ENCODE measurements at regions not wholly inside any gene's neighbourhood (a gene's known extent, or its start where the extent isn't known, plus 50 kb on each side); places are given as distances from the start of the nearest gene placed in this dataset.
A peak's percentile ranks its signal among the peaks of the same experiment; 100 is the strongest.

GRCh38 chr3:40605960-40606359 is 81.2 kb downstream of the ZNF621 start:
- intact Hi-C loops (cut with DNase I) = no loop called here
- no peak for TF ChIP-seq CTCF (IDR thresholded peaks at IDR 0.05)
- no peaks in the 10 kb centered on the region for H3K4me1 ChIP-seq
- no peak overlapping the region for H3K4me3 ChIP-seq
- no peak for ATAC-seq
- H3K27me3 ChIP-seq = no peaks in the 10 kb centered on the region
- H3K9me3 ChIP-seq = no peaks in the 10 kb centered on the region
- no peaks in the 10 kb centered on the region for H3K36me3 ChIP-seq
- DNase-seq = no peak
- no peak overlapping the region for H3K27ac ChIP-seq

GRCh38 chr3:40608091-40608490 is 83.3 kb downstream of the ZNF621 start:
- Histone ChIP-seq H3K36me3 (no peaks in the 10 kb centered on the region), H3K27me3 (no peaks in the 10 kb centered on the region), H3K4me1 (no peaks in the 10 kb centered on the region), H3K27ac (no peak overlapping the region), H3K4me3 (no peak overlapping the region), H3K9me3 (no peaks in the 10 kb centered on the region)
- TF ChIP-seq CTCF (IDR thresholded peaks at IDR 0.05) = no peak
- DNase-seq (no peak), ATAC-seq (peak; percentile 61)
- intact Hi-C loops (cut with DNase I) = no loop called here

DNA sequence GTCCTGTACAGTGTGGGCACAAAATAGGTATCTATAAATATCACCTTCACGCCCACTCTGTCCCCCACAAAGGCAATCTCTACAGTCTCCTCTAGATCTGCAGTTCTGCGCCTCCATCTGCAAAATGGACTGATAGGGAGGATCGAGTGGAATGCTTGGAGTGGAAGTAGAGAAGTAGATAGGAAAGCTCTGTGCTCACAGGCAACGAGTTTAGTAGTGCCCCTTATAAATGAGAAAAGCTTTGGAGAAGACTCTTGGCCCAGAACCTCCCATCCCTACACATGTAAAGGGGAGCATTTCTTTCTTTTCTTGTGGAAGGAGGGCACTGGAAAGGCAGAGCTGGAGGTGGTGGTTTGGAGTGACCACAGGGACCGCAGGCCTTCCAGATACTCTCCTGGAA is 88.5 kb downstream of the ZNF621 start:
- no peak for TF ChIP-seq CTCF (IDR thresholded peaks at IDR 0.05)
- Histone ChIP-seq H3K4me3 (no peak overlapping the region), H3K27me3 (peaks cover 5 to 31% of the 10 kb centered on the region in 2 donors), H3K9me3 (no peaks in the 10 kb centered on the region), H3K36me3 (no peaks in the 10 kb centered on the region), H3K27ac (no peak overlapping the region), H3K4me1 (peaks cover 4 to 9% of the 10 kb centered on the region in 2 donors)
- intact Hi-C loops (cut with DNase I) = no loop called here
- DNase-seq = no peak
- no peak for ATAC-seq

DNA sequence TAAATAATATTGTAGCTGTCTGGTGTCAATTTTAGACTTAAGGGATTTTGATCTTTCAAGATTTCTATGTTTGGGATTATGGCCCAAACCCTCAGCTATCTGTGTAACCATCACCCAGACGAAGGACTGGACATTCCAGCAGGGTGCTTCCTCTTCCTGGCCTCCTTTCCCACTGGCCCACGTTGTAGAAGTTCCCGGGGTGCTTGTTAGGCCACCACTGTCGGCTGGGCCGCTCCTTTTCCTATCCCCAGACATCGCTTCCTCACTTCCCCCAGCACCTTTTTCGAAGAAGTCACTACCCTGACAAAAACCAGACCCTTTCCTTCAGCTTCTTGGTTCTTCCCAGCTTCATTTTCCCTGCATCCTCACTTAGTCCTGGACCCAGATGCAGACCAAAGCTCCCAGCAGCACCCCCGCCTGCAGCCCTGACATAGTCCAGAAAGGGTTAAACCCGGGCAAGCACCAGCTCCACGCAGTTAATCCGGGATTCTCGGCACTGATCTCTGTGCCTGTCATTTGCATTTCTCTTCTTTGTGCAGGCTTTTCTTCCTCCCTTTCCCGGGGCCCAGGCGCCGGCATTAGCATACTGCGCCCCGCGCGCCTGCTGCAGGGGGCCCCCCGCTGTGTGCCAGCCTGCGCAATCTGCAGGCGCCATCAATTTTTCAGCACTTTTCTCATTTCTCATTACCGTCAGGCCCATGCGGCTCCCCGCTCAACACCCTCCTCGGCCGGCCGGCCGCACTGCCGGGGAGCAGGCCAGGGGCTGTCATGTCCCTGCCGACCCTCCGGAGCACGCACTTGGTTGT is 90.6 kb downstream of the ZNF621 start:
- DNase-seq (no peak), ATAC-seq (no peak)
- no peak overlapping the region for H3K27ac ChIP-seq
- no peak for TF ChIP-seq CTCF (IDR thresholded peaks at IDR 0.05)
- H3K4me3 ChIP-seq = no peak overlapping the region
- peaks cover 4 to 9% of the 10 kb centered on the region in 2 donors for H3K4me1 ChIP-seq
- H3K9me3 ChIP-seq = no peaks in the 10 kb centered on the region
- intact Hi-C loops (cut with DNase I) = no loop called here
- no peaks in the 10 kb centered on the region for H3K36me3 ChIP-seq
- H3K27me3 ChIP-seq = peaks cover 5 to 31% of the 10 kb centered on the region in 2 donors

DNA sequence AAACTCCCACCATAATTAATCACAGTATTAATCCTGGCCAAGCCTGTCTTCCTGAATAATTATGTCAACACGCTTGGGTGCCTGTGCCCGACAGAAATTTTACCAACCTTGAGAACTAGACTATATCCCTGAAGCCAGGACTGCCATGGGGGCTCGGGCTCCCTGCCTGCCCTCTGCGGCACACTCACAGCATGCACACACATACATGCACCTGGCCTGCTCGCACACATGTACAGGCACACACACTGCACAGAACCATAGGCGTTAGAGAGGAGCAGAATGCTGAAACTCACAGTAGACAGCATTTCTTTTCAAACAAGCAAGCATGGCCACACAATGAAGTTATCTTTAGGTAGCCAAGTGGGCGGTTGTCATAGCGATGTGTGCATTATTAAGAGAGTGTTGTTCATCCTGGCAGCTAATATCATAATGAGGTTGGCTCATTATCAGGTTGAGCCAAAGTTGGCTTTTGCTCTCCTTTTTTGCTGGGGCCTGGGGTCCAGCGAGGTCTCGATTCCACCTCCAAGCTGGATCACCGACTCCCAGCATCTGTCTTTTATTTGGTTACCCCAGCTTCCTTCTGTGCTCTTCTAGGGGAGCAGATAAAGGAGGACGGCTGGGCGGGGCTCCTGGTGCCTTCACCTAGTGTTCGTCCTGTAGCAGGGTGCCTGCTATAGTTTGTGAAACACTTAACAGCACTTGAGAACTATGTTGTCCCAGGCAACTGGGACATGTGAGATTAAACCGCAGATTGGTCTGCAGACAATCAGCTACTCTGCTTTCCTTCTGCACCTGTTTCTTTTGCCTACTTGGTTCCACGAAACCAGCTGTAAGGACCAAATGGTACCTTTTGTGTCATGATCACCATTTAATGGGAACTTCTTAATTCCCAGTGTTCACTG is 91.4 kb downstream of the ZNF621 start:
- peak; percentile 88 for ATAC-seq
- no peaks in the 10 kb centered on the region for H3K36me3 ChIP-seq
- H3K27me3 ChIP-seq = peaks cover 5 to 31% of the 10 kb centered on the region in 2 donors
- peaks cover 4 to 9% of the 10 kb centered on the region in 2 donors for H3K4me1 ChIP-seq
- peak in 1 of 4 donors; percentile 13 for DNase-seq
- intact Hi-C loops (cut with DNase I) = no loop called here
- no peak overlapping the region for H3K27ac ChIP-seq
- H3K4me3 ChIP-seq = no peak overlapping the region
- no peak for TF ChIP-seq CTCF (IDR thresholded peaks at IDR 0.05)
- no peaks in the 10 kb centered on the region for H3K9me3 ChIP-seq

Measured in left lung (tissue), 4 donors.